ENCODE measurements at regions not wholly inside any gene's neighbourhood (a gene's known extent, or its start where the extent isn't known, plus 50 kb on each side); places are given as distances from the start of the nearest gene placed in this dataset.

DNA sequence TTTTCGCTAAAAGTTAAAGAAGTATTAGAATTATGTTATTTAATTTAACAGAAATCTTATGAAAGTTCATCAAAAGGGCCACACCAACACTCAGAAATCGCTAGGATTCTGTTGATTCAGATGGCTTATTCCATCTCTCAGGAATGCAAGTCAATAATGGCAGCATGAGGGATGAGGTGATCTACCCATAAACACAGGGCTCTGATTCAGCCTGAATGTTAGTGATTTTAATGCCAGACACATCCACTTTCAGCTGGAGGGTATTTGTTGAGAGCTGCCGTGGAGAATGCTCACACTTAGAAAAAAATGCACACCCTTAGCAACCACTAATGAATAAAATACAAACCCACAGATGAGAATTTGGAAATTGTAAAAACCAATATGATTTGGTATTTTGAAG, 173.3 kb upstream of the ERBB4 start:
- TF ChIP-seq, protein P1, sequence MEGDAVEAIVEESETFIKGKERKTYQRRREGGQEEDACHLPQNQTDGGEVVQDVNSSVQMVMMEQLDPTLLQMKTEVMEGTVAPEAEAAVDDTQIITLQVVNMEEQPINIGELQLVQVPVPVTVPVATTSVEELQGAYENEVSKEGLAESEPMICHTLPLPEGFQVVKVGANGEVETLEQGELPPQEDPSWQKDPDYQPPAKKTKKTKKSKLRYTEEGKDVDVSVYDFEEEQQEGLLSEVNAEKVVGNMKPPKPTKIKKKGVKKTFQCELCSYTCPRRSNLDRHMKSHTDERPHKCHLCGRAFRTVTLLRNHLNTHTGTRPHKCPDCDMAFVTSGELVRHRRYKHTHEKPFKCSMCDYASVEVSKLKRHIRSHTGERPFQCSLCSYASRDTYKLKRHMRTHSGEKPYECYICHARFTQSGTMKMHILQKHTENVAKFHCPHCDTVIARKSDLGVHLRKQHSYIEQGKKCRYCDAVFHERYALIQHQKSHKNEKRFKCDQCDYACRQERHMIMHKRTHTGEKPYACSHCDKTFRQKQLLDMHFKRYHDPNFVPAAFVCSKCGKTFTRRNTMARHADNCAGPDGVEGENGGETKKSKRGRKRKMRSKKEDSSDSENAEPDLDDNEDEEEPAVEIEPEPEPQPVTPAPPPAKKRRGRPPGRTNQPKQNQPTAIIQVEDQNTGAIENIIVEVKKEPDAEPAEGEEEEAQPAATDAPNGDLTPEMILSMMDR (IDR thresholded peaks at IDR 0.05): no peak
- no peak for TF ChIP-seq POLR2A (IDR thresholded peaks at IDR 0.05)

All from Peyer's patch (tissue), 4 donors.